HCT116 (cell line): ENCODE measurements at regions not wholly inside any gene's neighbourhood (a gene's known extent, or its start where the extent isn't known, plus 50 kb on each side); places are given as distances from the start of the nearest gene placed in this dataset.

Source experiments
- ATAC-seq: fragments of 200-7000 bp; cut with Tn5 transposase; 2 replicates; pipeline ENCODE4 v1.9.1; 2020; ENCODE audit warnings: mild to moderate bottlenecking, moderate library complexity
- BruUV-seq: library from RNA; stranded (reverse); fragments of 400-500 nt; replicated peaks from 2 replicates; lab custom pipeline; 2021; lab: Mats Ljungman, UMichigan
- CTCF ChIA-PET: fragments of 300-600 bp; sonication (Branson Sonifier 250); formaldehyde crosslinking; loops from one replicate; lab custom pipeline; 2021; ENCODE audit warnings: antibody characterized with exemption; lab: Charles Lee
- POLR2A ChIA-PET: fragments of 300-600, 350-600 bp; sonication (Branson Sonifier 250); formaldehyde crosslinking; loops from one replicate; lab custom pipeline; 2021; ENCODE audit warnings: antibody characterized with exemption; lab: Charles Lee
- RAD21 ChIA-PET, 2 experiments: fragments of 300-600 bp; sonication (Branson Sonifier 250); formaldehyde crosslinking; loops; one replicate each; lab custom pipeline; 2023; ENCODE audit warnings: low total read pairs in 2 of 2; ENCODE audit not compliant: uncharacterized antibody in 2 of 2, unreplicated experiment in 2 of 2, low non-redundant PET in 1 of 2; lab: Charles Lee
- DNase-seq: peaks from one replicate; pipeline ENCODE4 v3.0.0-alpha.2; 2010; ENCODE audit warnings: low read depth, low spot score
- H2AFZ ChIP-seq: fragments of 200-600 bp; shearing (Covaris generic), sonication (generic); 2 replicates; pipeline ENCODE4 v1.6.1; 2017; ENCODE audit warnings: low read depth, mixed run types, mixed read lengths, antibody characterized with exemption, low read length; ENCODE audit not compliant: poor library complexity, severe bottlenecking
- H3K27ac ChIP-seq: 2 replicates; pipeline ENCODE4 v1.5.1; 2012; ENCODE audit warnings: low read depth, low read length
- H3K27me3 ChIP-seq: fragments of 200-600 bp; sonication (generic); 2 replicates; pipeline ENCODE4 v1.6.1; 2016; ENCODE audit warnings: mixed run types, low read length, mixed read lengths; ENCODE audit not compliant: insufficient read depth
- H3K36me3 ChIP-seq, 2 experiments: fragments of 200-500 bp in 1 of 2; fragments of 200-600 bp in 1 of 2; sonication (Bioruptor generic) in 1 of 2; sonication (generic) in 1 of 2; 2 replicates each; pipeline versions ENCODE4 v1.5.1 to v1.6.1; 2014 to 2016; ENCODE audit warnings: low read length in 2 of 2, inconsistent platforms in 1 of 2, mixed read lengths in 1 of 2, mixed run types in 1 of 2; ENCODE audit not compliant: insufficient read depth in 2 of 2, control insufficient read depth in 1 of 2
- H3K4me1 ChIP-seq, 2 experiments: fragments of 200-600 bp in 1 of 2; sonication (generic) in 1 of 2; 2 replicates each; pipeline versions ENCODE4 v1.5.1 to v1.6.1; 2012 to 2017; ENCODE audit warnings: low read length in 2 of 2, inconsistent platforms in 1 of 2, mild to moderate bottlenecking in 1 of 2, mixed read lengths in 1 of 2, mixed run types in 1 of 2, moderate library complexity in 1 of 2; ENCODE audit not compliant: insufficient read depth in 2 of 2, control insufficient read depth in 1 of 2
- H3K4me2 ChIP-seq: fragments of 200-600 bp; sonication (generic); 2 replicates; pipeline ENCODE4 v1.6.1; 2017; ENCODE audit warnings: mixed run types, low read length, mixed read lengths
- H3K4me3 ChIP-seq, 2 experiments: fragments of 200-600 bp in 1 of 2; sonication (generic) in 1 of 2; replicated peaks in 1 of 2; 2 replicates each; pipeline ENCODE4 v1.5.1; 2011 to 2016; ENCODE audit warnings: low read length in 2 of 2, control low read depth in 1 of 2, low read depth in 1 of 2, mild to moderate bottlenecking in 1 of 2, mixed read lengths in 1 of 2, mixed run types in 1 of 2
- H3K79me2 ChIP-seq: fragments of 200-600 bp; sonication (generic); 2 replicates; pipeline ENCODE4 v1.6.1; 2017; ENCODE audit warnings: mild to moderate bottlenecking, mixed run types, low read length, moderate library complexity, mixed read lengths; ENCODE audit not compliant: insufficient read depth
- H3K9ac ChIP-seq: fragments of 200-600 bp; sonication (generic); 2 replicates; pipeline ENCODE4 v1.6.1; 2016; ENCODE audit warnings: low read length, mixed read lengths
- H3K9me2 ChIP-seq: fragments of 200-600 bp; sonication (generic), shearing (Covaris generic); 2 replicates; pipeline ENCODE4 v1.6.1; 2017; ENCODE audit warnings: mixed run types, mild to moderate bottlenecking, moderate library complexity; ENCODE audit not compliant: insufficient read depth
- H3K9me3 ChIP-seq, 2 experiments: fragments of 200-500 bp in 1 of 2; fragments of 200-600 bp in 1 of 2; sonication (Bioruptor generic) in 1 of 2; sonication (generic) in 1 of 2; 2 replicates each; pipeline ENCODE4 v1.6.1; 2014 to 2017; ENCODE audit warnings: low read length in 2 of 2, mixed read lengths in 2 of 2, inconsistent platforms in 1 of 2, low read depth in 1 of 2, mild to moderate bottlenecking in 1 of 2, mixed run types in 1 of 2, moderate library complexity in 1 of 2; ENCODE audit not compliant: control insufficient read depth in 1 of 2, insufficient read depth in 1 of 2
- H4K20me1 ChIP-seq: fragments of 200-600 bp; sonication (generic), shearing (Covaris generic); 2 replicates; pipeline ENCODE4 v1.6.1; 2017; ENCODE audit warnings: mixed run types, mild to moderate bottlenecking, moderate library complexity; ENCODE audit not compliant: insufficient read depth
- ELF1 ChIP-seq: IDR thresholded peaks from 2 replicates; pipeline ENCODE4 v1.6.1; 2012; ENCODE audit warnings: low read depth, borderline replicate concordance
- JUND ChIP-seq: IDR thresholded peaks from 2 replicates; pipeline ENCODE4 v1.6.1; 2012
- POLR2A ChIP-seq: IDR thresholded peaks from 2 replicates; pipeline ENCODE4 v1.7.0; 2011; ENCODE audit warnings: borderline replicate concordance; ENCODE audit not compliant: insufficient read depth, insufficient read length; ENCODE audit errors: extremely low read depth
- POLR2AphosphoS5 ChIP-seq: IDR thresholded peaks from 2 replicates; pipeline ENCODE4 v1.6.1; 2011; ENCODE audit warnings: mild to moderate bottlenecking, low read depth, low read length, moderate library complexity
- RAD21 ChIP-seq: IDR thresholded peaks from 2 replicates; pipeline ENCODE4 v1.6.1; 2012; ENCODE audit warnings: low read depth, mild to moderate bottlenecking
- SIN3A ChIP-seq: IDR thresholded peaks from 2 replicates; pipeline ENCODE4 v1.6.1; 2012; ENCODE audit warnings: low read depth
- SP1 ChIP-seq: IDR thresholded peaks from 2 replicates; pipeline ENCODE4 v1.6.1; 2012; ENCODE audit warnings: low read depth
- TCF7L2 ChIP-seq: IDR thresholded peaks from 2 replicates; pipeline ENCODE4 v1.7.0; 2011; ENCODE audit warnings: borderline replicate concordance, inconsistent platforms; ENCODE audit not compliant: insufficient read depth, insufficient read length; ENCODE audit errors: extremely low read depth
- ZNF274 ChIP-seq: fragments of 200-500 bp; sonication (Bioruptor generic); IDR thresholded peaks from 2 replicates; pipeline ENCODE4 v1.6.1; 2014; ENCODE audit warnings: mild to moderate bottlenecking, low read depth, low read length, inconsistent platforms
- intact Hi-C: fragments of 100-400 bp; cut with micrococcal nuclease; formaldehyde crosslinking; loops from 2 replicates; pipeline ENCODE4 v1.10.0; 2022
- TF ChIP-seq, protein P1 (sequence below): IDR thresholded peaks from 2 replicates; pipeline ENCODE4 v1.6.1; 2012

DNA sequence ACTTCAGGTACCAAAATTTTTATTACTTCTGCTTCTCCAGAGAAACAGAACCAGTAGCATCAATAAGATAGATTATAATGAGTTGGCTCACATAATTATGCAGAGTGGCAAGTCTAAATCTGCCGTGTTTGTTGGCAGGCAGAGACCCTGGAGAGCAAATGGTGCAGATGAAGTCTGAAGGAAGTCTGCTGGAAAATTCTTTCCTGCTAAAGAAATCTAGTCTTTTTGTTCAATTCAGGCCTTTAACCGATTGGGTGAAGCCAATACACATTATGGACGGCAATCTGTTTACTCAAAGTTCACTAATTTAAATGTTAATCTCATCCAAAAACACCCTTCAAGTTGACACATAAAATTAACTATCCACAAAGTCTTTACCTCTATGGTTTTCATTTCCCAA lies 156.0 kb downstream of the TBX22 start:
- no peak overlapping the region for H2AFZ ChIP-seq
- no peaks in the 10 kb centered on the region for H3K27me3 ChIP-seq
- no peak overlapping the region for H3K27ac ChIP-seq
- ATAC-seq (no peak), DNase-seq (no peak)
- H3K9ac ChIP-seq: no peak overlapping the region
- RAD21 ChIA-PET: no interaction called here
- intact Hi-C loops: no loop called here
- H3K4me2 ChIP-seq: no peak overlapping the region
- H3K4me1 ChIP-seq: no peaks in the 10 kb centered on the region
- no peak overlapping the region for H3K4me3 ChIP-seq
- CTCF ChIA-PET: no interaction called here
- H3K36me3 ChIP-seq: no peaks in the 10 kb centered on the region
- no peaks in the 10 kb centered on the region; a peak in 1 of 4 replicates for H3K9me3 ChIP-seq
- no peaks in the 10 kb centered on the region for H3K9me2 ChIP-seq
- no peaks in the 10 kb centered on the region for H3K79me2 ChIP-seq
- BruUV-seq: no TSS peak
- no peaks in the 10 kb centered on the region for H4K20me1 ChIP-seq
- POLR2A ChIA-PET: no interaction called here
- TF ChIP-seq TCF7L2 (no peak), RAD21 (no peak), ZNF274 (no peak), SP1 (no peak)

DNA sequence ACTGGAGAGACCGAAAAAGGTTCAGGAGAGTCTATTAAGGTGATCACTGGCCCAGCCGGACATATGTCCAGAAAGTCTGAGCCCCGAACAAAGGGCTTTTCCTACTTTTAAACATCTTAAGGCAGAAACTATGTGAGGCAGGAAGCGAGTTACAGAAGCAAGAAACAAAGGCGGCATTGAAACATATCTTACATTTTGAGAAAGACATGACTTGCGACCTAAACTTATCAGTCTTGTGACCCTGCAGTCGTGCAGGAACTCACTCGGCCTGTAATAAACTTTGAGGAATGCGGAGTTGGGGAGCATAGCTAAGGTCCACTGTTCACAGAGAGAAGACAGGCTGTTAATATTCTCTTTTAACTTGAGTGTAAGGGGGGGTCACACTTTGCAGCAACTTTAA lies 158.7 kb downstream of the TBX22 start:
- Histone ChIP-seq H3K27me3 (no peaks in the 10 kb centered on the region), H4K20me1 (no peaks in the 10 kb centered on the region), H3K4me2 (no peak overlapping the region), H3K9me3 (no peaks in the 10 kb centered on the region), H3K4me3 (no peak overlapping the region), H3K36me3 (no peaks in the 10 kb centered on the region), H3K9me2 (no peaks in the 10 kb centered on the region), H3K9ac (no peak overlapping the region), H2AFZ (no peak overlapping the region), H3K79me2 (no peaks in the 10 kb centered on the region), H3K4me1 (no peaks in the 10 kb centered on the region), H3K27ac (no peak overlapping the region)
- ATAC-seq (no peak), DNase-seq (no peak)
- intact Hi-C loops: no loop called here
- POLR2A ChIA-PET: no interaction called here
- CTCF ChIA-PET: no interaction called here
- RAD21 ChIA-PET: no interaction called here
- no TSS peak for BruUV-seq
- TF ChIP-seq RAD21: no peak
- TF ChIP-seq POLR2AphosphoS5: no peak
- no peak for TF ChIP-seq JUND
- TF ChIP-seq SIN3A: no peak
- TF ChIP-seq POLR2A: no peak
- TF ChIP-seq, protein P1, sequence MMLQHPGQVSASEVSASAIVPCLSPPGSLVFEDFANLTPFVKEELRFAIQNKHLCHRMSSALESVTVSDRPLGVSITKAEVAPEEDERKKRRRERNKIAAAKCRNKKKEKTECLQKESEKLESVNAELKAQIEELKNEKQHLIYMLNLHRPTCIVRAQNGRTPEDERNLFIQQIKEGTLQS: no peak
- TF ChIP-seq ZNF274: no peak
- no peak for TF ChIP-seq ELF1
